ENCODE measurements at regions not wholly inside any gene's neighbourhood (a gene's known extent, or its start where the extent isn't known, plus 50 kb on each side); places are given as distances from the start of the nearest gene placed in this dataset.
A peak's percentile ranks its signal among the peaks of the same experiment; 100 is the strongest.

- Histone ChIP-seq H3K4me3 (no peak overlapping the region), H3K27me3 (no peaks in the 10 kb centered on the region), H3K9me3 (no peaks in the 10 kb centered on the region), H3K36me3 (no peaks in the 10 kb centered on the region), H3K4me1 (no peaks in the 10 kb centered on the region), H3K27ac (no peak overlapping the region)
- DNase-seq (no peak), ATAC-seq (peak in 2 of 4 donors; percentile 21 to 34)
- intact Hi-C loops (cut with DNase I), result no loop called here
- TF ChIP-seq POLR2A (IDR thresholded peaks at IDR 0.05) (no peak), CTCF (IDR thresholded peaks at IDR 0.05) (no peak)
- WGBS (ENCODE audit: insufficient coverage, low coverage, low lambda C conversion rate, missing lambda C conversion rate), result 60% methylated on average over 8 of the region's 9 CpGs
Observed at GRCh38 chr2:240319855-240320203, 115.6 kb upstream of the GPC1 start.

- TF ChIP-seq POLR2A (IDR thresholded peaks at IDR 0.05) (no peak), CTCF (IDR thresholded peaks at IDR 0.05) (no peak)
- intact Hi-C loops (cut with DNase I), result no loop called here
- H3K4me3 ChIP-seq, result no peak overlapping the region
- H3K27me3 ChIP-seq, result no peaks in the 10 kb centered on the region
- H3K36me3 ChIP-seq, result no peaks in the 10 kb centered on the region
- H3K27ac ChIP-seq, result no peak overlapping the region
- ATAC-seq (peak; percentile 37 to 79 (median 50)), DNase-seq (peak in 1 of 3 donors; percentile 42)
- no peaks in the 10 kb centered on the region for H3K9me3 ChIP-seq
- 40% methylated on average over 8 of the region's 25 CpGs for WGBS (ENCODE audit: insufficient coverage, low coverage, low lambda C conversion rate, missing lambda C conversion rate)
- no peaks in the 10 kb centered on the region for H3K4me1 ChIP-seq
Observed at GRCh38 chr2:240320204-240320993, 115.1 kb upstream of the GPC1 start.

GRCh38 chr2:240322231-240322955, 113.1 kb upstream of the GPC1 start:
- peak in 1 of 3 donors; percentile 42 for DNase-seq
- intact Hi-C loops (cut with DNase I), result no loop called here

GRCh38 chr2:240322991-240323390, 112.5 kb upstream of the GPC1 start:
- no peak for ATAC-seq
- WGBS (ENCODE audit: insufficient coverage, low coverage, low lambda C conversion rate, missing lambda C conversion rate), result 69% methylated on average over 5 of the region's 25 CpGs
- DNase-seq, result peak in 1 of 3 donors; percentile 39

More at GRCh38 chr2:240322231-240322955, 113.1 kb upstream of the GPC1 start:
- Histone ChIP-seq H3K9me3 (no peaks in the 10 kb centered on the region), H3K4me3 (no peak overlapping the region), H3K4me1 (no peaks in the 10 kb centered on the region), H3K27ac (no peak overlapping the region), H3K36me3 (no peaks in the 10 kb centered on the region), H3K27me3 (no peaks in the 10 kb centered on the region)
- TF ChIP-seq CTCF (IDR thresholded peaks at IDR 0.05) (no peak), POLR2A (IDR thresholded peaks at IDR 0.05) (no peak)
- 75% methylated on average over 17 of the region's 29 CpGs for WGBS (ENCODE audit: insufficient coverage, low coverage, low lambda C conversion rate, missing lambda C conversion rate)
- ATAC-seq, result peak in 1 of 4 donors; percentile 16

More at GRCh38 chr2:240322991-240323390, 112.5 kb upstream of the GPC1 start:
- Histone ChIP-seq H3K4me1 (no peaks in the 10 kb centered on the region), H3K36me3 (no peaks in the 10 kb centered on the region), H3K4me3 (no peak overlapping the region), H3K27me3 (no peaks in the 10 kb centered on the region), H3K9me3 (no peaks in the 10 kb centered on the region), H3K27ac (no peak overlapping the region)
- intact Hi-C loops (cut with DNase I), result no loop called here
- TF ChIP-seq POLR2A (IDR thresholded peaks at IDR 0.05), result no peak
- TF ChIP-seq CTCF (IDR thresholded peaks at IDR 0.05), result no peak

Measured in right lobe of liver (tissue), 6 donors.